ENCODE measurements at regions not wholly inside any gene's neighbourhood (a gene's known extent, or its start where the extent isn't known, plus 50 kb on each side); places are given as distances from the start of the nearest gene placed in this dataset.

DNA sequence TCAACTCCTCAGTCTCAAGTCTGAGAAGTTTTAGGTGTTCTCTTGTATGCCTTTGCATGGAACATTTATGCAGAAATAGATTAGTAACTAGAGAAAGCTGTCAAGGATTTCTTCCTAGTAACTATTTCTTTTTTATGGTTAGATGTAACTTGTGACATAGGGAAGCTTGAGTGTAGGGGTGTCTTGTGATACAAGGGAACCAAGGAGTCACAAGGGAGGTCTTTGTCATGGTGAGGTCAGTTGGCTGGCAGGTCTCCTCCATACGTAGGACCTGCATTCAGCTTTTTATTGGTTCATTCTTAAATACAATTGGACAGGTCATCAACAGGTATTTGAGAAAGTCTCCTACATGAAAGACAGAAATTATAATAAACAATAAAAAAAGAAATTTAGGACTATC, 394.0 kb upstream of the CCDC196 start:
- TF ChIP-seq, protein P1, sequence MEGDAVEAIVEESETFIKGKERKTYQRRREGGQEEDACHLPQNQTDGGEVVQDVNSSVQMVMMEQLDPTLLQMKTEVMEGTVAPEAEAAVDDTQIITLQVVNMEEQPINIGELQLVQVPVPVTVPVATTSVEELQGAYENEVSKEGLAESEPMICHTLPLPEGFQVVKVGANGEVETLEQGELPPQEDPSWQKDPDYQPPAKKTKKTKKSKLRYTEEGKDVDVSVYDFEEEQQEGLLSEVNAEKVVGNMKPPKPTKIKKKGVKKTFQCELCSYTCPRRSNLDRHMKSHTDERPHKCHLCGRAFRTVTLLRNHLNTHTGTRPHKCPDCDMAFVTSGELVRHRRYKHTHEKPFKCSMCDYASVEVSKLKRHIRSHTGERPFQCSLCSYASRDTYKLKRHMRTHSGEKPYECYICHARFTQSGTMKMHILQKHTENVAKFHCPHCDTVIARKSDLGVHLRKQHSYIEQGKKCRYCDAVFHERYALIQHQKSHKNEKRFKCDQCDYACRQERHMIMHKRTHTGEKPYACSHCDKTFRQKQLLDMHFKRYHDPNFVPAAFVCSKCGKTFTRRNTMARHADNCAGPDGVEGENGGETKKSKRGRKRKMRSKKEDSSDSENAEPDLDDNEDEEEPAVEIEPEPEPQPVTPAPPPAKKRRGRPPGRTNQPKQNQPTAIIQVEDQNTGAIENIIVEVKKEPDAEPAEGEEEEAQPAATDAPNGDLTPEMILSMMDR (IDR thresholded peaks at IDR 0.05): no peak
- TF ChIP-seq POLR2A (IDR thresholded peaks at IDR 0.05): no peak

Measured in uterus (tissue), 2 donors.